ENCODE measurements at regions not wholly inside any gene's neighbourhood (a gene's known extent, or its start where the extent isn't known, plus 50 kb on each side); places are given as distances from the start of the nearest gene placed in this dataset.
A peak's percentile ranks its signal among the peaks of the same experiment; 100 is the strongest.

DNA sequence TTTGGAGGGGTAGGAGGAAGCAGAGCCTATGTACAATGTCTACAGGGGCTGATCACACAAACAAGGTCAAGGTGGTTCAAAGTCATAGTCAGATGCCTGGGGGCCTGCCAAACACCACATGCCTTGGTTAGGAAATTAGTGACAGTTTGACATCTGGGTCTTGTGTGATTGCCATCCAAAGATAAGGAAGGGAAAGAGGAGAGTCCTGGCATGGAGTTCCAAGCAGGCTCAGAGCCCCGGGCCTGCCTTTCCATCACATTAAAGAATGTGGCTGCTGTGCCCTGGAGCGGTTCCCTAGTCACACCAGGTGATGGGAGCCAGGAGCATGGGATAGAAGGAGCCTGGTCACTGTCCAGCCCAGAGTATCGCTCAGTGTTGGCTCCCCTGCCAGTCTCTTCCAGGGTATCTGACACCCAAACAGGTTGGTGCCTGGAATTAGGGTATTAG, 53.6 kb upstream of the BCL2L14 start (continued):
- TF ChIP-seq, protein P1, sequence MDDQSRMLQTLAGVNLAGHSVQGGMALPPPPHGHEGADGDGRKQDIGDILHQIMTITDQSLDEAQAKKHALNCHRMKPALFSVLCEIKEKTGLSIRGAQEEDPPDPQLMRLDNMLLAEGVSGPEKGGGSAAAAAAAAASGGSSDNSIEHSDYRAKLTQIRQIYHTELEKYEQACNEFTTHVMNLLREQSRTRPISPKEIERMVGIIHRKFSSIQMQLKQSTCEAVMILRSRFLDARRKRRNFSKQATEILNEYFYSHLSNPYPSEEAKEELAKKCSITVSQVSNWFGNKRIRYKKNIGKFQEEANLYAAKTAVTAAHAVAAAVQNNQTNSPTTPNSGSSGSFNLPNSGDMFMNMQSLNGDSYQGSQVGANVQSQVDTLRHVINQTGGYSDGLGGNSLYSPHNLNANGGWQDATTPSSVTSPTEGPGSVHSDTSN (IDR thresholded peaks at IDR 0.05): peak; percentile 68; the same call in 1 of the 2 replicates
- peak; percentile 62; the same call in 1 of the 2 replicates for TF ChIP-seq POLR2AphosphoS5 (IDR thresholded peaks at IDR 0.05; ENCODE audit: low read depth, low read length)
- TF ChIP-seq, protein P2, sequence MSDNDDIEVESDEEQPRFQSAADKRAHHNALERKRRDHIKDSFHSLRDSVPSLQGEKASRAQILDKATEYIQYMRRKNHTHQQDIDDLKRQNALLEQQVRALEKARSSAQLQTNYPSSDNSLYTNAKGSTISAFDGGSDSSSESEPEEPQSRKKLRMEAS (IDR thresholded peaks at IDR 0.05; ENCODE audit: low read depth): no peak
- peak; percentile 92 for TF ChIP-seq GATA2 (CRISPR knock-in tag; IDR thresholded peaks at IDR 0.05)
- TF ChIP-seq FOXJ3 (CRISPR knock-in tag; IDR thresholded peaks at IDR 0.05): peak; percentile 61
- TF ChIP-seq TCF12 (IDR thresholded peaks at IDR 0.05): peak; percentile 82

DNA sequence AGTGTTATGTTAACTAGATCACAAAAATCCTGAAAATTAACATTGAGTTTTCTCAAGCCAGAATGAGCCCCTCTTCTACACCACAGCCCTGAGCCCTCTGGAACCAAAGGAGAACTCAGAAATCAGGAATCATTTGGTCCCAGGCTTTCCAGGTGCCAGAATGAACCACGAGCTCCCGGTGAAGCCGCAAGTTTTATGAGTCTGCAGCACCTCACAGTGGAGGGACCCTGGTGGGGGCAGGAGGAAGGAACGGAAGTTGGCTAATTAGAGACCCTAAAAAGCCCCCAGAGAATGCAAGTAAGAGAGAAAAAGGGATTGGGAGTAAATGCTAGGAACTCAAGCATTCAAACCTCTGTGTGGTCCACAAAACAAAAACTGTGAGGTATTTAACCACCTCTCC, 52.9 kb upstream of the BCL2L14 start:
- Histone ChIP-seq H3K79me2 (ENCODE audit: insufficient read depth) (no peaks in the 10 kb centered on the region), H3K36me3 (replicated peaks in 1 of 2; ENCODE audit: control insufficient read depth in 1 of 2, insufficient read depth in 2 of 2, low read length in 1 of 2) (no peaks in the 10 kb centered on the region), H3K4me1 (ENCODE audit: control insufficient read depth in 1 of 2, insufficient read depth in 2 of 2, low read depth in 1 of 2, low read length in 1 of 2) (peaks cover 5 to 41% of the 10 kb centered on the region in 2 experiments; a peak in 3 of 4 replicates), H3K27ac (ENCODE audit: low read depth in 2 of 2, low read length in 1 of 2) (peak overlapping the region in 1 of 2 experiments; percentile 88; a peak in 3 of 4 replicates), H4K20me1 (ENCODE audit: insufficient read depth) (no peaks in the 10 kb centered on the region), H3K9me2 (no peaks in the 10 kb centered on the region), H3K27me3 (ENCODE audit: insufficient read depth) (no peaks in the 10 kb centered on the region), H3F3A (replicated peaks; ENCODE audit: insufficient read depth) (no peaks in the 10 kb centered on the region), H3K9me3 (no peaks in the 10 kb centered on the region), H3K4me3 (ENCODE audit: low read depth in 2 of 2, low read length in 1 of 2) (no peak overlapping the region), H3K4me2 (no peak overlapping the region), H2AFZ (ENCODE audit: low read depth) (no peak overlapping the region), H3K9ac (no peak overlapping the region)
- 58% methylated on average over 4 of the region's 4 CpGs for WGBS (ENCODE audit: low lambda C conversion rate)
- ChIA-PET CTCF (interaction anchor here (0.6 to 2.1 kb wide), 8 partner anchors 10 to 437 kb away, joined by 3 to 14 read pairs (median 3); no protein-coding TSS in a partner anchor), POLR2A (no interaction called here)
- DNase-seq: no peak
- no peak for TF ChIP-seq GABPA (IDR thresholded peaks at IDR 0.05; ENCODE audit: low read depth)
- peak; percentile 58 for TF ChIP-seq RAD21 (IDR thresholded peaks at IDR 0.05; ENCODE audit: low read length)
- TF ChIP-seq, protein P3, sequence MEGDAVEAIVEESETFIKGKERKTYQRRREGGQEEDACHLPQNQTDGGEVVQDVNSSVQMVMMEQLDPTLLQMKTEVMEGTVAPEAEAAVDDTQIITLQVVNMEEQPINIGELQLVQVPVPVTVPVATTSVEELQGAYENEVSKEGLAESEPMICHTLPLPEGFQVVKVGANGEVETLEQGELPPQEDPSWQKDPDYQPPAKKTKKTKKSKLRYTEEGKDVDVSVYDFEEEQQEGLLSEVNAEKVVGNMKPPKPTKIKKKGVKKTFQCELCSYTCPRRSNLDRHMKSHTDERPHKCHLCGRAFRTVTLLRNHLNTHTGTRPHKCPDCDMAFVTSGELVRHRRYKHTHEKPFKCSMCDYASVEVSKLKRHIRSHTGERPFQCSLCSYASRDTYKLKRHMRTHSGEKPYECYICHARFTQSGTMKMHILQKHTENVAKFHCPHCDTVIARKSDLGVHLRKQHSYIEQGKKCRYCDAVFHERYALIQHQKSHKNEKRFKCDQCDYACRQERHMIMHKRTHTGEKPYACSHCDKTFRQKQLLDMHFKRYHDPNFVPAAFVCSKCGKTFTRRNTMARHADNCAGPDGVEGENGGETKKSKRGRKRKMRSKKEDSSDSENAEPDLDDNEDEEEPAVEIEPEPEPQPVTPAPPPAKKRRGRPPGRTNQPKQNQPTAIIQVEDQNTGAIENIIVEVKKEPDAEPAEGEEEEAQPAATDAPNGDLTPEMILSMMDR (IDR thresholded peaks at IDR 0.05): peak; percentile 27

DNA sequence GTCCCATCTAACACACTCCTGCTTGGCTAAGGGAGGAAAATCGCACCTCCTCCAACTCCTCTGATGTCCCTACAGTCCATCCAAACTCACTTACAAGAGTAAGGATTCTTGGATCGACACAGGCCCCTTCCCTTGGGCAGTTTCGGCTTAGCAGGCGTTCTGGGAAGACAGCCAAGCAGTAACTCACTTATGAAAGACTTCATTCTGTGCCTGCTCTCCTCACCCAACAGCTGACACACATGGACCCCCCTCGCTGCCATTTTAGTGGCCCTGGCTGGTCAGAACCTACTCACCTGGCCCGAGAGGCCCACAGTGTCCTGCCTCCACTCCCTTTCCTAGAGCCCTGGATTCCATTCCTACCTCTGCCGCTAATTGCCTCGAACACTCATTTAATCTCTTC, 52.3 kb upstream of the BCL2L14 start:
- Histone ChIP-seq H3K79me2 (ENCODE audit: insufficient read depth) (no peaks in the 10 kb centered on the region), H3K9me2 (no peaks in the 10 kb centered on the region), H3K4me1 (ENCODE audit: control insufficient read depth in 1 of 2, insufficient read depth in 2 of 2, low read depth in 1 of 2, low read length in 1 of 2) (peaks cover 5 to 41% of the 10 kb centered on the region in 2 experiments; a peak in 3 of 4 replicates), H3K4me2 (no peak overlapping the region), H3K27me3 (ENCODE audit: insufficient read depth) (no peaks in the 10 kb centered on the region), H3K9ac (no peak overlapping the region), H3K4me3 (ENCODE audit: low read depth in 2 of 2, low read length in 1 of 2) (no peak overlapping the region), H3K36me3 (replicated peaks in 1 of 2; ENCODE audit: control insufficient read depth in 1 of 2, insufficient read depth in 2 of 2, low read length in 1 of 2) (no peaks in the 10 kb centered on the region), H3F3A (replicated peaks; ENCODE audit: insufficient read depth) (no peaks in the 10 kb centered on the region), H4K20me1 (ENCODE audit: insufficient read depth) (no peaks in the 10 kb centered on the region), H3K9me3 (no peaks in the 10 kb centered on the region), H3K27ac (ENCODE audit: low read depth in 2 of 2, low read length in 1 of 2) (peak overlapping the region in 1 of 2 experiments; percentile 88; a peak in 2 of 4 replicates), H2AFZ (ENCODE audit: low read depth) (no peak overlapping the region)
- peak; percentile 11 for TF ChIP-seq CHD2 (IDR thresholded peaks at IDR 0.05; ENCODE audit: low read length, partially characterized antibody)
- peak; percentile 29; the same call in 1 of the 2 replicates for TF ChIP-seq NFIC (IDR thresholded peaks at IDR 0.05; ENCODE audit: borderline replicate concordance)
- TF ChIP-seq, protein P1 (IDR thresholded peaks at IDR 0.05): peak; percentile 32; the same call in 1 of the 2 replicates
- TF ChIP-seq, protein P4, sequence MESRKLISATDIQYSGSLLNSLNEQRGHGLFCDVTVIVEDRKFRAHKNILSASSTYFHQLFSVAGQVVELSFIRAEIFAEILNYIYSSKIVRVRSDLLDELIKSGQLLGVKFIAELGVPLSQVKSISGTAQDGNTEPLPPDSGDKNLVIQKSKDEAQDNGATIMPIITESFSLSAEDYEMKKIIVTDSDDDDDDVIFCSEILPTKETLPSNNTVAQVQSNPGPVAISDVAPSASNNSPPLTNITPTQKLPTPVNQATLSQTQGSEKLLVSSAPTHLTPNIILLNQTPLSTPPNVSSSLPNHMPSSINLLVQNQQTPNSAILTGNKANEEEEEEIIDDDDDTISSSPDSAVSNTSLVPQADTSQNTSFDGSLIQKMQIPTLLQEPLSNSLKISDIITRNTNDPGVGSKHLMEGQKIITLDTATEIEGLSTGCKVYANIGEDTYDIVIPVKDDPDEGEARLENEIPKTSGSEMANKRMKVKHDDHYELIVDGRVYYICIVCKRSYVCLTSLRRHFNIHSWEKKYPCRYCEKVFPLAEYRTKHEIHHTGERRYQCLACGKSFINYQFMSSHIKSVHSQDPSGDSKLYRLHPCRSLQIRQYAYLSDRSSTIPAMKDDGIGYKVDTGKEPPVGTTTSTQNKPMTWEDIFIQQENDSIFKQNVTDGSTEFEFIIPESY (IDR thresholded peaks at IDR 0.05; ENCODE audit: borderline replicate concordance, low read depth): no peak
- TF ChIP-seq EP300 (IDR thresholded peaks at IDR 0.05; ENCODE audit: borderline replicate concordance in 1 of 2, low read depth in 1 of 2, low read length in 1 of 2): 0 out of 4 replicates have a peak, but pooled peaks of 1 of the 2 experiments have one; percentile 34
- no peak for TF ChIP-seq TCF12 (IDR thresholded peaks at IDR 0.05)
- POLR2A ChIA-PET: no interaction called here
- WGBS (ENCODE audit: low lambda C conversion rate): 45% methylated on average over 8 of the region's 8 CpGs
- CTCF ChIA-PET: interaction anchor here (0.7 to 2.1 kb wide), 7 partner anchors 11 to 438 kb away, joined by 3 to 14 read pairs (median 3); no protein-coding TSS in a partner anchor
- DNase-seq: no peak
